Osteoblast (primary cell): ENCODE measurements at regions not wholly inside any gene's neighbourhood (a gene's known extent, or its start where the extent isn't known, plus 50 kb on each side); places are given as distances from the start of the nearest gene placed in this dataset.

Source experiments
- DNase-seq: peaks from one replicate; pipeline ENCODE4 v3.0.0; 2011; ENCODE audit warnings: low spot score, mixed read lengths; ENCODE audit not compliant: insufficient read length; ENCODE audit errors: missing footprints
- H2AFZ ChIP-seq: 2 replicates; pipeline ENCODE4 v1.6.0; 2011; ENCODE audit warnings: mild to moderate bottlenecking, low read length
- H3K27ac ChIP-seq: 2 replicates; pipeline ENCODE4 v1.5.1; 2011; ENCODE audit warnings: mild to moderate bottlenecking, low read depth, low read length, moderate library complexity
- H3K27me3 ChIP-seq: 2 replicates; pipeline ENCODE4 v1.6.0; 2012; ENCODE audit warnings: mild to moderate bottlenecking, control low read depth, inconsistent platforms, low read length, moderate library complexity; ENCODE audit not compliant: insufficient read depth
- H3K36me3 ChIP-seq: 2 replicates; pipeline ENCODE4 v1.5.1; 2011; ENCODE audit warnings: mild to moderate bottlenecking, low read length, control low read depth, moderate library complexity; ENCODE audit not compliant: insufficient read depth
- H3K4me1 ChIP-seq: 2 replicates; pipeline ENCODE4 v1.5.1; 2011; ENCODE audit warnings: mild to moderate bottlenecking, low read length, control low read depth, moderate library complexity; ENCODE audit not compliant: insufficient read depth
- H3K4me2 ChIP-seq: 2 replicates; pipeline ENCODE4 v1.6.0; 2011; ENCODE audit warnings: mild to moderate bottlenecking, low read length; ENCODE audit not compliant: insufficient read depth
- H3K4me3 ChIP-seq: fragments of 200-600 bp; sonication (generic); 3 replicates; pipeline ENCODE4 v1.5.1; 2012; ENCODE audit warnings: mild to moderate bottlenecking, low read length, inconsistent platforms; ENCODE audit not compliant: insufficient read depth
- H3K79me2 ChIP-seq: 2 replicates; pipeline ENCODE4 v1.6.0; 2012; ENCODE audit warnings: mild to moderate bottlenecking, low read length, control low read depth, inconsistent platforms; ENCODE audit not compliant: insufficient read depth
- H3K9me3 ChIP-seq: 2 replicates; pipeline ENCODE4 v1.5.1; 2011; ENCODE audit warnings: low read depth, low read length, control low read depth
- H4K20me1 ChIP-seq: 2 replicates; pipeline ENCODE4 v1.6.0; 2012; ENCODE audit warnings: mild to moderate bottlenecking, low read length, control low read depth; ENCODE audit not compliant: insufficient read depth
- TF ChIP-seq, protein P1 (sequence below): IDR thresholded peaks from 2 replicates; pipeline ENCODE4 v1.5.1; 2011; ENCODE audit warnings: mild to moderate bottlenecking, low read depth, low read length, moderate library complexity; ENCODE audit errors: extremely low read depth

DNA sequence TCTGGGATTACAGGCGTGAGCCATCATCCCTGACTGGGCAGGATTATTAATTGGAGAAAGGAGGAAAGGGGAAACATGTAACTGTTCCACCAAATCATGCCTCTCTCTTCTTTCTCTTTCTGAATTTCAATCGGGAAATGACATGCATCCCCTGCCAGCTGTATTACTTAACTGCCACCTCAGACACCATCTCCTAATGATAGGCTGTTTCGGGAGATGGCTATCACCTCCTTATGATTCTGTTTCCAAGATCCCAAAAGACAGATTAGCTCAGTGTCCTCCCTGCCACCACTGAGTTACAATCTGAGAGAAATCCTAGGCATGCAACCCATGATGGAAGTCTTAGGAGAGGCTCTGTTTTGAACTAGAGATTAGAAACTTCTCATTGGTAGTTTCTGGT, 67.5 kb downstream of the MIS18A start:
- Histone ChIP-seq H3K27ac (no peak overlapping the region), H4K20me1 (no peaks in the 10 kb centered on the region), H3K79me2 (no peaks in the 10 kb centered on the region), H3K27me3 (no peaks in the 10 kb centered on the region), H3K4me1 (no peaks in the 10 kb centered on the region), H2AFZ (no peak overlapping the region), H3K36me3 (no peaks in the 10 kb centered on the region), H3K4me3 (no peak overlapping the region), H3K4me2 (no peak overlapping the region), H3K9me3 (no peaks in the 10 kb centered on the region)
- no peak for DNase-seq
- TF ChIP-seq, protein P1, sequence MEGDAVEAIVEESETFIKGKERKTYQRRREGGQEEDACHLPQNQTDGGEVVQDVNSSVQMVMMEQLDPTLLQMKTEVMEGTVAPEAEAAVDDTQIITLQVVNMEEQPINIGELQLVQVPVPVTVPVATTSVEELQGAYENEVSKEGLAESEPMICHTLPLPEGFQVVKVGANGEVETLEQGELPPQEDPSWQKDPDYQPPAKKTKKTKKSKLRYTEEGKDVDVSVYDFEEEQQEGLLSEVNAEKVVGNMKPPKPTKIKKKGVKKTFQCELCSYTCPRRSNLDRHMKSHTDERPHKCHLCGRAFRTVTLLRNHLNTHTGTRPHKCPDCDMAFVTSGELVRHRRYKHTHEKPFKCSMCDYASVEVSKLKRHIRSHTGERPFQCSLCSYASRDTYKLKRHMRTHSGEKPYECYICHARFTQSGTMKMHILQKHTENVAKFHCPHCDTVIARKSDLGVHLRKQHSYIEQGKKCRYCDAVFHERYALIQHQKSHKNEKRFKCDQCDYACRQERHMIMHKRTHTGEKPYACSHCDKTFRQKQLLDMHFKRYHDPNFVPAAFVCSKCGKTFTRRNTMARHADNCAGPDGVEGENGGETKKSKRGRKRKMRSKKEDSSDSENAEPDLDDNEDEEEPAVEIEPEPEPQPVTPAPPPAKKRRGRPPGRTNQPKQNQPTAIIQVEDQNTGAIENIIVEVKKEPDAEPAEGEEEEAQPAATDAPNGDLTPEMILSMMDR, result no peak

DNA sequence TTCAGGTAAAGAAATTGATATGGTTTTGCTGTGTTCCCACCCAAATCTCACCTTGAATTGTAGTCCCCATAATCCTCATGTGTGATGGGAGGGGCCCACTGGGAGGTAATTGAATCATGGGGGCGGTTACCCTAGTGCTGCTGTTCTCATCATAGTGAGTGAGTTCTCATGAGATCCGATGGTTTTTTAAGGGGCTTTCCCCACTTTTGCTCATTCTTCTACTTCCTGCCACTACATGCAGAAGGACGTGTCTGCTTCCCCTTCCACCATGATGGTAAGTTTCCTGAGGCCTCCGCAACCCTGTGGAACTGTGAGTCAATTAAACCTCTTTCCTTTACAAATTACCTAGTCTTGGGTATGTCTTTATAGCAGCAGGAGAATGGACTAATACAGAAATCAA, 69.3 kb downstream of the MIS18A start:
- Histone ChIP-seq H3K4me1 (no peaks in the 10 kb centered on the region), H3K9me3 (no peaks in the 10 kb centered on the region), H3K36me3 (no peaks in the 10 kb centered on the region), H3K79me2 (no peaks in the 10 kb centered on the region), H3K4me2 (no peak overlapping the region), H3K4me3 (no peak overlapping the region), H2AFZ (no peak overlapping the region), H4K20me1 (no peaks in the 10 kb centered on the region), H3K27me3 (no peaks in the 10 kb centered on the region), H3K27ac (no peak overlapping the region)
- TF ChIP-seq, protein P1, result no peak
- DNase-seq, result no peak

DNA sequence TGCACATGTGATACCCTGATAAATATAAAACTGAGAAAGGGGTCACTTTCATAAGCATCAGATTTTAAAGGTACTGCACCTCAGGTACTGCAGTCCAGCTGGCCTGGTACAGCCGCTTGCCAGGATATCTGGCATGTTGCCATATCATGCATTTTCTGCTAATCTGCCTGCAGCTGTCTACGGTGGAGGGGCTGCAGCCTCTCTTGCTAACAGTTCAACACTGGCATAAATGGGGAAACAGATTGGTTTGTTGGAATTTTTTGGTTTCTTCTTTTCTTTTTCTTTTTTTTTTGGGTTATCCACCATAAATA, 71.5 kb downstream of the MIS18A start:
- no peak overlapping the region for H2AFZ ChIP-seq
- no peaks in the 10 kb centered on the region for H3K79me2 ChIP-seq
- no peak overlapping the region for H3K4me2 ChIP-seq
- no peaks in the 10 kb centered on the region for H3K9me3 ChIP-seq
- H3K27me3 ChIP-seq, result no peaks in the 10 kb centered on the region
- H3K4me3 ChIP-seq, result no peak overlapping the region
- H3K4me1 ChIP-seq, result no peaks in the 10 kb centered on the region
- no peaks in the 10 kb centered on the region for H4K20me1 ChIP-seq
- no peak for DNase-seq
- H3K27ac ChIP-seq, result no peak overlapping the region
- TF ChIP-seq, protein P1, result no peak
- no peaks in the 10 kb centered on the region for H3K36me3 ChIP-seq

DNA sequence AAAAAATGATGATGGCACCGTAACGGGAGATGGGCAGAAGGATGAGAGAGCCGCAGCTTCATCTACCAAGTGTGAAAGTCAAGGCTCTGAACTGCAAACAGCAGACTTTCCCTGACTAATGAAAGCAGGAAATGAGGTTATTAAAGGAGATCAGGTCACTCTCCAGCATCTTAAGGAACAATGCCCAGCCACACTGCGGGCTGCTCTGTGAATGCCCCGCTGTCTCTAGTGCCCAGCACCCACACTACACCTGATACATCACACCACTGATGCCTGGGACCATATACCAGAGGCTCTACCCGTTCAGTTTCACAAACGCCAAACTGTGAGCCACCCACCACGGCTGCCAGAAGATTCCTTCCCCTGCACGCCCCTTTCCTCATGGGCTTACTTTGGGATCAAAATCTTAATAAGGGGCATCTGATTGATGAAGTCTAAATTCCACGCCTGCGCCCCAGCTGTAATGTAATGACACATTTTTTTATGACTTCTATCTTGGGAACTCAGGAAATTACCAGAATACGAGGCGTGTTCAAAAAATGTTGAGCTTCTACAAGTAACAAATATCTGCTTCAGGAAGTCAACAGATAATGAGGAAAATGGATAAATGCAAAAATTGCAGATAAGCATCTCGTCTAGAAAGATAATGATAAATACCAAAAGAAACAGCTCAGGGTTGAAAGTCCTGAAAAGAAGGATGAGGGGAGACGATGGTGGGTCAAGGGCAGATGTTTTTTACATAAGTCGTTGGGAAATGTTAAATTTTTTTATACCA, 72.0 kb downstream of the MIS18A start:
- DNase-seq, result no peak
- TF ChIP-seq, protein P1, result no peak
- Histone ChIP-seq H4K20me1 (no peaks in the 10 kb centered on the region), H3K36me3 (no peaks in the 10 kb centered on the region), H3K4me3 (no peak overlapping the region), H3K4me2 (no peak overlapping the region), H3K4me1 (no peaks in the 10 kb centered on the region), H3K27ac (no peak overlapping the region), H2AFZ (no peak overlapping the region), H3K27me3 (no peaks in the 10 kb centered on the region), H3K9me3 (no peaks in the 10 kb centered on the region), H3K79me2 (no peaks in the 10 kb centered on the region)
